ENCODE measurements at regions not wholly inside any gene's neighbourhood (a gene's known extent, or its start where the extent isn't known, plus 50 kb on each side); places are given as distances from the start of the nearest gene placed in this dataset.

DNA sequence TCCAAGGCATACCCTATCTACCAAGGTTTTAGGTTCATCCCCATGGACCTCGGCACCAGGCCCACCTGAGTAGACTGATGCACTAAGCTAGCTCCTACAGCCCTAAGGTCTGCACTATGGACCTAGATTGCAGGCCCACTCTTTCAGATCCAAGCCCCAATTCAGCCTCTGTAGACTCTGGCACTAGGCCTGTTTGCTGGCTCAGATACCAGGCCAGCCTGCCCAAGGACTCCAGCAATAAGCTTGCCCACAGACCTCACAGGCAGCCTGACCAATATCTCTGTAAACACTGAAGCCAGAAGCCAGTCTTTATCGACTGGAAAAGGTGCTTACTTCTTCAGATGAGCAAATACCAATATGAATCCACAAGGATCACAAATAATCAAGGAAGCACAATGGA is 411.3 kb downstream of the INSC start:
- TF ChIP-seq CTCF (IDR thresholded peaks at IDR 0.05; ENCODE audit: extremely low read depth, missing control alignments), result no peak
- DNase-seq (ENCODE audit: low spot score), result no peak

DNA sequence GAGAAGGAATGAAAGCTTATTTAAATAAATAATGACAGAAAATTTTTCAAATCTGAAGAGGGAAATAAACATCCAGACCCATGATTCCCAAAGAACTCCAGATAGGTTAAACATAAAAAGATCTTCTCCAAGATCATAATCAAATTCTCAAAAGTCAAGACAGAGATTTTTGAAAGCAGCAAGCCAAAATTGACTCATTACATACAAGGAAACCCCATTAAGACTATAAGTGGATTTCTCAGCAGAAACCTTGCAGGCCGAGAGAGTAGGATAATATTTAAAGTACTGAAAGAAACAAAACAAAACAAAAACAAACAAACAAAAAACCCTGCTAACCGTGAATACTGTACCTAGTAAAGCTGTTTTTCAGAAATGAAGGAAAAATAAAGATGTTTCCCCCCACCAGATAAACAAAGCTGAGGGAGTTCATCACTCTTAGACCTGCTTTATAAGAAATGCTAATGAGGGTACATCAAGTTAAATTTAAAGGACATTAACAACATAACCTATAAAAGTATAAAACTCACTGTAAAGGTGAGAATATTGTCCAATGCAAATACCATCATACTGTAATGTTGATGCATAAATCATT is 412.2 kb downstream of the INSC start:
- no peak for DNase-seq (ENCODE audit: low spot score)
- no peak for TF ChIP-seq CTCF (IDR thresholded peaks at IDR 0.05; ENCODE audit: extremely low read depth, missing control alignments)

DNA sequence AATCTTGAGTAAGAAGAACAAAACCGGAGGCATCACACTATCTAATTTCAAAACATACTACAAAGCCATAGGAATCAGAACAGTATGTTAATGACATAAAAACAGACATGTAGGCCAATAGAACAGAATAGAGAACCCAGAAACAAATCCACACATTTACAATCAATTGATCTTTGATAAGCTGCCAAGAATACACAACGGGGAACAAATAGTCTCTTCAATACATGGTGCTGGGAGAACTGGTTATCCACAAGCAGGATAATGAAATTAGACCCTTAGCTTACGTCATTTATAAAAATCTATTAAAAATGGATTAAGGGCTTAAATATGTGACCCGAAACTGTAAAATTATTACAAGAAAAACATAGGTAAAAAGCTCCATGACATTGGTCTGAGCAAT is 417.7 kb downstream of the INSC start:
- no peak for DNase-seq (ENCODE audit: low spot score)
- no peak for TF ChIP-seq CTCF (IDR thresholded peaks at IDR 0.05; ENCODE audit: extremely low read depth, missing control alignments)

- TF ChIP-seq CTCF (IDR thresholded peaks at IDR 0.05; ENCODE audit: extremely low read depth, missing control alignments), result no peak
Observed at GRCh38 chr11:15534266-15534665, 419.5 kb downstream of the INSC start.

DNA sequence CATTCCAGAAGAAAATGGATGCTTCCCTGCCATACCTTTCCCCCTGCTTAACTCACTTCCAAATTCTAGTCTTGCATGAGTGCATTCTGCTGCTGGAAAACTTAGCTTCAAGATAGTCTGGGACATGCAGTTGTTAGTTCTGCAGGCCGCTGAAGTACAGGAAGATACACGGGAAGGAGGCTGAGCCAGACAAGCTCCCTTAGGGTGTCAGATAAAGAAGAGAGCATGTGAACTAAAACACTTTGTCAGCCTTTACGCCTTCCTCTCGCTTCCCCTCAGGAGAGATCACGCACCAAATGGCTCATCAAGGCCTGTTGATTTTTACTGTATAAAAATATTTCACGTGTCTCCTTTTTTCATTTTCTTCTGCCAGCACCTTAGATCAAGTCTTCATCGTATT is 420.7 kb downstream of the INSC start:
- no peak for DNase-seq (ENCODE audit: low spot score)
- TF ChIP-seq CTCF (IDR thresholded peaks at IDR 0.05; ENCODE audit: extremely low read depth, missing control alignments), result no peak

More at GRCh38 chr11:15534266-15534665, 419.5 kb downstream of the INSC start:
- no peak for DNase-seq (ENCODE audit: low spot score)

DNA sequence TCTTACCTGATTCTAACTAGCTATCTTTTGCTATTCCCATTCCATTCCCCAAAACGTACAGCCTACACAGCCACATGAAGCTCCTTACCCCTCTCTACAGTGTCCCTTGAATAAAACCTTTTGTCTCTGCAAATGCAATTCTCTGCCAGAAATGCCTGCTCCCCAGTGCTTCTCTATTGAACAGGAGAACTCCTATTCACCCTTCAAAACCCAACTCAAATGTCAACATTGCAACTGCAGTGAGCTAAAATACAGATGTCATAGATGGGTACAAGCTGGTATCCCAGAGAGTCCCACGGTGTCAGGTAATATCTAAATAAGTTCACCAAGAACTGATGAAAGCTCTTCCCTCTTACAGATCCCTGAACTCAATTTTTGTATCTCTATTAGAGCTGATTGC is 421.7 kb downstream of the INSC start:
- TF ChIP-seq CTCF (IDR thresholded peaks at IDR 0.05; ENCODE audit: extremely low read depth, missing control alignments), result no peak
- no peak for DNase-seq (ENCODE audit: low spot score)

GRCh38 chr11:15539645-15540044 is 424.9 kb downstream of the INSC start:
- no peak for DNase-seq (ENCODE audit: low spot score)
- no peak for TF ChIP-seq CTCF (IDR thresholded peaks at IDR 0.05; ENCODE audit: extremely low read depth, missing control alignments)

Measured in GM20000 (cell line).